GM12878 (cell line): ENCODE measurements at regions not wholly inside any gene's neighbourhood (a gene's known extent, or its start where the extent isn't known, plus 50 kb on each side); places are given as distances from the start of the nearest gene placed in this dataset.

Experiments used
- ATAC-seq: fragments of 200-7000 bp; cut with Tn5 transposase; 3 replicates; pipeline ENCODE4 v1.9.1; 2020; ENCODE audit warnings: mild to moderate bottlenecking, moderate library complexity
- BruUV-seq: library from RNA; stranded (reverse); fragments of 400-500 nt; replicated peaks from 2 replicates; lab custom pipeline; 2021; lab: Mats Ljungman, UMichigan
- CTCF ChIA-PET: fragments of 300-600 bp; sonication (Branson Sonifier 250); formaldehyde crosslinking; extraction: SDS; loops from one replicate; lab custom pipeline; 2021; ENCODE audit warnings: inconsistent platforms; lab: Yijun Ruan, JAX
- POLR2A ChIA-PET: fragments of 350-600 bp; formaldehyde crosslinking; extraction: SDS; loops from one replicate; lab custom pipeline; 2021; ENCODE audit warnings: inconsistent platforms; lab: Charles Lee
- RAD21 ChIA-PET: fragments of 300-600 bp; sonication (Branson Sonifier 250); formaldehyde crosslinking; loops from one replicate; lab custom pipeline; 2023; ENCODE audit warnings: antibody characterized with exemption; ENCODE audit not compliant: unreplicated experiment; lab: Charles Lee
- SMC1A ChIA-PET: fragments of 300-600 bp; sonication (Branson Sonifier 250); formaldehyde crosslinking; loops from one replicate; lab custom pipeline; 2023; ENCODE audit not compliant: unreplicated experiment, uncharacterized antibody; lab: Charles Lee
- DNase-seq: peaks from one replicate; pipeline ENCODE4 v3.0.0-alpha.2; 2011; ENCODE audit warnings: low read depth, low spot score
- FAIRE-seq: peaks from 3 replicates; lab custom pipeline; 2011; peaks lifted over from hg19 to GRCh38; lab: Jason Lieb, UNC
- H2AFZ ChIP-seq: 2 replicates; pipeline ENCODE4 v1.6.0; 2011; ENCODE audit warnings: low read depth, low read length, control low read depth; ENCODE audit not compliant: control insufficient read depth
- H3K27ac ChIP-seq: 2 replicates; pipeline ENCODE4 v1.5.1; 2011; ENCODE audit warnings: control low read depth; ENCODE audit not compliant: control insufficient read depth, insufficient read depth
- H3K27me3 ChIP-seq, 2 experiments: replicated peaks in 1 of 2; 2 replicates each; pipeline versions ENCODE4 v1.6.0 to v1.6.1; 2011; ENCODE audit warnings: low read length in 1 of 2; ENCODE audit not compliant: control insufficient read depth in 2 of 2, insufficient read depth in 2 of 2
- H3K36me3 ChIP-seq, 2 experiments: 2 replicates each; pipeline ENCODE4 v1.5.1; 2011; ENCODE audit warnings: low read length in 1 of 2; ENCODE audit not compliant: control insufficient read depth in 2 of 2, insufficient read depth in 2 of 2
- H3K4me1 ChIP-seq: 2 replicates; pipeline ENCODE4 v1.6.1; 2011; ENCODE audit warnings: mild to moderate bottlenecking, low read length, moderate library complexity, mixed read lengths; ENCODE audit not compliant: control insufficient read depth, insufficient read depth
- H3K4me2 ChIP-seq: 2 replicates; pipeline ENCODE4 v1.6.0; 2011; ENCODE audit warnings: control low read depth; ENCODE audit not compliant: control insufficient read depth, insufficient read depth
- H3K4me3 ChIP-seq: fragments of 200-600 bp; sonication (generic); 2 replicates; pipeline ENCODE4 v1.5.1; 2016
- H3K79me2 ChIP-seq: 2 replicates; pipeline ENCODE4 v1.6.0; 2011; ENCODE audit warnings: low read length; ENCODE audit not compliant: control insufficient read depth, insufficient read depth
- H3K9ac ChIP-seq: 2 replicates; pipeline ENCODE4 v1.8.0; 2011; ENCODE audit warnings: low read length, control low read depth, mixed read lengths; ENCODE audit not compliant: control insufficient read depth, insufficient read depth
- H3K9me3 ChIP-seq: replicated peaks from 3 replicates; pipeline ENCODE4 v1.5.1; 2011; ENCODE audit warnings: mild to moderate bottlenecking, low read length; ENCODE audit not compliant: control insufficient read depth, insufficient read depth
- H4K20me1 ChIP-seq: 2 replicates; pipeline ENCODE4 v1.6.0; 2011; ENCODE audit not compliant: control insufficient read depth, insufficient read depth
- BCL3 ChIP-seq: IDR thresholded peaks from 2 replicates; pipeline ENCODE4 v1.6.1; 2011; ENCODE audit warnings: borderline replicate concordance, low read depth, mild to moderate bottlenecking, moderate library complexity, low read length; ENCODE audit not compliant: insufficient read depth, poor library complexity, severe bottlenecking
- BCLAF1 ChIP-seq: fragments of 450-650 bp; IDR thresholded peaks from 2 replicates; pipeline ENCODE4 v1.6.1; 2017; ENCODE audit warnings: antibody characterized with exemption, mild to moderate bottlenecking, moderate library complexity
- CHD4 ChIP-seq: fragments of 200-600 bp; sonication (generic); IDR thresholded peaks from 2 replicates; pipeline ENCODE4 v1.6.1; 2016; ENCODE audit warnings: mild to moderate bottlenecking
- KAT2A ChIP-seq: conservative IDR thresholded peaks from 2 replicates; pipeline ENCODE4 v1.6.1; 2011; ENCODE audit warnings: low read depth, low read length; ENCODE audit not compliant: control insufficient read depth
- NFYB ChIP-seq: IDR thresholded peaks from 2 replicates; pipeline ENCODE4 v1.6.1; 2011; ENCODE audit warnings: low read depth, mild to moderate bottlenecking, low read length, improper control_type of control experiment, moderate library complexity; ENCODE audit not compliant: insufficient read depth
- NR2C2 ChIP-seq: IDR thresholded peaks from 2 replicates; pipeline ENCODE4 v1.6.1; 2011; ENCODE audit warnings: borderline replicate concordance, low read depth; ENCODE audit not compliant: control insufficient read depth, insufficient read length
- NRF1 ChIP-seq: conservative IDR thresholded peaks from 2 replicates; pipeline ENCODE4 v1.6.1; 2011; ENCODE audit warnings: mild to moderate bottlenecking, low read depth, low read length, improper control_type of control experiment
- STAT1 ChIP-seq: fragments of 450-650 bp; conservative IDR thresholded peaks from 2 replicates; pipeline ENCODE4 v1.6.1; 2014; ENCODE audit warnings: antibody characterized with exemption, mild to moderate bottlenecking
- SUZ12 ChIP-seq: fragments of 200-600 bp; sonication (generic); IDR thresholded peaks from one replicate; pipeline ENCODE4 v1.6.1; 2018; ENCODE audit warnings: antibody characterized with exemption, mild to moderate bottlenecking; ENCODE audit not compliant: unreplicated experiment
- USF1 ChIP-seq: IDR thresholded peaks from 2 replicates; pipeline ENCODE4 v1.6.1; 2011; ENCODE audit warnings: borderline replicate concordance, low read depth, mild to moderate bottlenecking, moderate library complexity, mixed read lengths, low read length; ENCODE audit not compliant: insufficient read depth; ENCODE audit errors: extremely low read length
- YY1 ChIP-seq: IDR thresholded peaks from 2 replicates; pipeline ENCODE4 v1.6.1; 2011; ENCODE audit warnings: low read depth, mild to moderate bottlenecking, low read length
- ZBTB40 ChIP-seq: fragments of 450-650 bp; IDR thresholded peaks from 2 replicates; pipeline ENCODE4 v1.6.1; 2016; ENCODE audit warnings: mild to moderate bottlenecking, moderate library complexity, borderline replicate concordance
- WGBS: methylation state at CpG from one replicate; pipeline ENCODE4 v1.1.6; 2016; ENCODE audit warnings: low lambda C conversion rate; ENCODE audit not compliant: insufficient replicate concordance, insufficient coverage; ENCODE audit errors: missing lambda C conversion rate; 5-methylcytosine and 5-hydroxymethylcytosine counted together
- in situ Hi-C: fragments of 300-500 bp; cut with MboI; formaldehyde crosslinking; loops from 9 replicates; pipeline ENCODE4 v1.14.3; 2018; ENCODE audit warnings: mixed read lengths
- intact Hi-C: fragments of 100-400 bp; cut with micrococcal nuclease; formaldehyde crosslinking; loops from one replicate; pipeline ENCODE4 v1.14.2; 2022; ENCODE audit not compliant: unreplicated experiment

DNA sequence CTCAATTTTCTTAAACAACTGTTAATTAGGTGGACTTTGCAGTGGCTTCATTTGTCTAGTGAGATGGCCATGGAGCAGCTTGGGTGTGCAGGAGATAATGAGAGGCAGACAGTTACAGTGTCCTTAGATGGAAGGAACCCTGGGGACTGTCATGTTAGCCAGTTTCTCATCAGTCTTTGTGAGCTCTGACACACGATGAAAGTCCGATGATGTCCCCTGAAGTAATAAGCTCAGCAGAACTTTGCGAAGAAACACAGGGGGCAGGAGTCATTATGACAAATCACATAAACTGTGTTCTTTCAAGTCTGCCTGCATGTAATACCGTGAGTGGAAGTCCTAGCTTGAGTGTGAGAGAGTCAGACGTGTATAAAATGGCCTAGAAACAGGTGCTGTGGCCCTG lies 201.8 kb downstream of the DRD1 start (continued):
- TF ChIP-seq USF1 (no peak), NRF1 (no peak), ZBTB40 (no peak), NFYB (no peak)

DNA sequence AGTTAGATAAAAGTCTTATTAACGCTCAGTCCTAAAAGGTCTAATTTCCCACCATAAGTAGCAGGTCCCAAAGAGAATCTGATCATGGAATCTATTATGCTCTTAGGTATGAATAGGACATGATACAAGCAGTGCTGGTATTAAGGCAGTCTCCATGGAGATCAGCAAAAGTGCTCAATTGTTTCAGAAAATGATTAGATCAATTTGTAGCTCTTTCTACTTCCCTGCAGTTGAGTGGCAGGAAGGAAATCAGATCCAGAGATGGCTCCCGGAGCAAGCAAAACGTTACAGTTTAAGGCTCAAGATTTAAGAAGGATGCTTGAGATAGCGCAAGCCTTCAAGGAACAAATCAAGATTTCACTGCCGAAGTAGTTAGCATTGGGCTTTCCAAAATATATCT lies 205.7 kb downstream of the DRD1 start:
- WGBS, result 29% methylated on average over 5 of the region's 5 CpGs
- ChIA-PET SMC1A (no interaction called here), POLR2A (no interaction called here), RAD21 (no interaction called here), CTCF (no interaction called here)
- BruUV-seq, result no TSS peak
- DNase-seq, result no peak
- Histone ChIP-seq H4K20me1 (no peaks in the 10 kb centered on the region), H3K4me2 (no peak overlapping the region), H3K27me3 (no peaks in the 10 kb centered on the region; a peak in 1 of 4 replicates), H3K9me3 (no peaks in the 10 kb centered on the region), H3K4me3 (no peak overlapping the region), H3K9ac (no peak overlapping the region), H3K79me2 (no peaks in the 10 kb centered on the region), H2AFZ (no peak overlapping the region), H3K4me1 (no peaks in the 10 kb centered on the region), H3K27ac (no peak overlapping the region), H3K36me3 (no peaks in the 10 kb centered on the region)
- in situ Hi-C loops (no loop called here), intact Hi-C loops (no loop called here)
- no peak for ATAC-seq
- FAIRE-seq, result no peak
- no peak for TF ChIP-seq STAT1
- no peak for TF ChIP-seq NR2C2
- no peak for TF ChIP-seq SUZ12
- no peak for TF ChIP-seq KAT2A
- TF ChIP-seq CHD4, result no peak
- no peak for TF ChIP-seq BCL3
- no peak for TF ChIP-seq YY1
- TF ChIP-seq BCLAF1, result no peak
